NCI-H1092 (cell line): ENCODE measurements at regions not wholly inside any gene's neighbourhood (a gene's known extent, or its start where the extent isn't known, plus 50 kb on each side); places are given as distances from the start of the nearest gene placed in this dataset.

Experiments
- DNase-seq: peaks from one replicate; lab custom pipeline; 2025; lab: John Stamatoyannopoulos, UW

DNA sequence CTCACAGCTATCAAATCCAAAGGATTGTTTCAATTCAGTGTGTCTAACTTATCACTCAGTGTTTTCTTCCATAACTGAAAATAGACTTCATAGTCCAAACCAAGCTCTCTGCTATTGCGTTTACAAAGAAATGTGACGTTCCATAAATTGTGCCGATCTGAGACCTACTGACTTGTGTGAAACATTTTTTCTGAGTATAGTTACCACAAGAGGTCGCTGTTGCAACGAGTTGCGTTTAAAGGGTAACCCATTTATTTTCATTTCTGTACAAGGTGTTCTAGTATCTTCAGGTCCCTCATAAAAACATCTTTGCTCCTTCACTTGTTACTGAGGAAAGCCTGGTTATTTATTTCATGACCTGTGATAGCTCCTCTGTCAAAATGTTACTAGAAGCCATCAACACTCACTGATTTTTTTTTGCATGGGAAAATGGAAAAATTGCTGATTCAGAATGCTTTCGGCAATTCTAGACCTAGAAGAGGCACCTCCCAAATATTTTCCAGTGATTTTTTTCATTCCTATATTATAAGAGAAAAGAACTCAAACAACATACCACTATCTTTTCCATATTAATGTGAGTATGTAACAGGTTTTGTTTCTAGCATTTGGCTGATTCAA, 60.9 kb upstream of the OR4E1 start:
- no peak for DNase-seq

DNA sequence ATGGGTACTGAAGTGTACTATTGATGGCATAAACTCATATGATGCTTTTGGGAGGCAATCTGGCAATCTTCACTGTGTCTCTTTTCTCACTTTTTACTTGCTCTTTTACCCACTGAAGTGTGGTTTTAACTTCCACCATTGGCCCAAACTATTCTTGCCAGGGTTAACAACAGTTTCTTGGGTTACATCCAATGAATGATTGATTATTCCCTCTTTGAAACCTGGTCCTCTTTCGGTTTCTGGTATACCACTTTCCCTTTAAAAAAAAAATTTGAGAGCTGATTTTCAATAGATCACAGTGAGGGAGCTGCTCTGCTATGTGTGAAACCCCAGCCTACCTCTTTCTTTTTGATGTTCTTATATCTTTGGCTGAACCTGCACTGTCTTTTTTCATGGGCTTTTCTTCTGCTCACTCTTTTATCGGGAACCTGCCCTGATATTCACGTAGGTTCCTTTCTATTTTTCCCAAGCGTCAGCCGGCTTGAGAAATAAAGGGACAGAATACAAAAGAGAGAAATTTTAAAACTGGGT, 56.1 kb upstream of the OR4E1 start:
- no peak for DNase-seq

DNA sequence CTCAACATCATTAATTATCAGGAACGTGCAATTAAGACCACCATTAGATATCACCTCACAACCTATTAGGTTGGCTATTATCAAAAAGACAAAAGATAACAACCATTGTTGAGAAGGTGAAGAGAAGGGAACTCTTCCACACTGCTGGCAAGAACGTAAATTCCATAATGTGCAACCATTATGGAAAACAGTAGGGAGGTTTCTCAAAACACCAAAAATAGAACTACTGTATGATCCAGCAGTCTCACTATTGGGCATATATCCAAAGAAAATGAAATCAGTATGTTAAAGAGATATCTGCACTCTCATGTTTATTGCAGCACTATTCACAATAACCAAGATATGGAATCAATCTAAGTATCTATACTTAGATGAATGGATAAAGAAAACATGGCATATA, 51.6 kb upstream of the OR4E1 start:
- no peak for DNase-seq

DNA sequence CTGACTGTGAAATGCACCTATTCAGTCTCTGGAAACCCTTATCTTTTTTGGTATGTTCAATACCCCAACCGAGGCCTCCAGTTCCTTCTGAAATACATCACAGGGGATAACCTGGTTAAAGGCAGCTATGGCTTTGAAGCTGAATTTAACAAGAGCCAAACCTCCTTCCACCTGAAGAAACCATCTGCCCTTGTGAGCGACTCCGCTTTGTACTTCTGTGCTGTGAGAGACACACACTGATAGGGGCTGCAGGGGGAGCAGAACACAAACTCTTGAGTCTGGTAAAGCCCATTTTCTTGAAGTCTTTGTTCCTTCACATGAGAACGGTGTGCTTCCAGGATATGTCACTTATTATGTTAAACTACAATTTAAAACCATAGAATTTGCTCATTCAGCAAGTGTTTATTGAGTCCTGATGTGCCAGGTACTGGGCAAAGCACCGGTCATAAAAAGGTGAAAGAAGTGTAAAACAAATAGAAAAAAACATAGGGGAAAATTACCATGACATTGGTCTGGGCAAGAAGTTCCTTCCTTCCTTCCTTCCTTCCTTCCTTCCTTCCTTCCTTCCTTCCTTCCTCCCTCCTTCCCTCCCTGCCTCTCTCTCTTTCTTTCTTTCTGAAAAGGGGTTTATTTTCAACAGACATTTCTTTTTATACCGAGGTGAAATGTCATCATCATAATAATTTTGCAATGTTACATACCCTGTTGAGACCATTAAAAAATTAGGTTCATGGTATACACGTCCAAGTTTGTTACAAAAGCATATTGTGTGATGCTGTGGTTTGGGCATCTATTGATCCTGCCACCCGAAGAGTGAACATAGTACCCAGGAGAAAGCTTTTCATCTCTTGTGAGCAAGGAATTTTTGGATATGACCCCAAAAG, 50.7 kb upstream of the OR4E1 start:
- no peak for DNase-seq

DNA sequence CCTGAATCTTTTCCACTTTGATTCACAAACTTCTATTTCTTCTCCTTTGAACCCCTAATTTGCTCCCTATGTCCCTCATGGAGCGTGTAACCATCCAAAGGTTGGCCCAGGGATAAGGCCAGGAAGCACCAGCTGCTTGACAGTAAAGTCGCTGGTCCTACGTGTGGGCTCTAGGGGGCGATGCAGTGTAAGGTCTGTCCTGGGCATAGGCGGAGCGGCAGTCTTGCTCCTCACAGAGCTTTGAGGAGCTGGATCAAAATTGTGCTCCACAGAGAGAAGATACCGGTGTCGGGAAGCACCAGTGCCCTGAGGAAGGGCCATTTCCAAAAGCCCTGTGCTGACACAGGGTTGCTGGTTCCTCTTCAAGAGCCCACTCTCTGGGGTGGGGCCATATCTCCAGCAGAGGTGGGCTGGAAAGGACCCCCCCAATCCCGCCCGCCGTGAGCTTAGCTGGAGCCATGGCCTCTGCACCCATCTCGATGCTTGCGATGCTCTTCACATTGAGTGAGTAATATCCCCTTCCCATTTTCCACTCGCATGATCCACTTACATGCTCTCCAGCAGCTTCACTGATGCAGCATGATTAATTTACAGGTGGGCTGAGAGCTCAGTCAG, 49.9 kb upstream of the OR4E1 start:
- DNase-seq: no peak
